ENCODE measurements at regions not wholly inside any gene's neighbourhood (a gene's known extent, or its start where the extent isn't known, plus 50 kb on each side); places are given as distances from the start of the nearest gene placed in this dataset.

GRCh38 chr4:84381759-84382158 is 117.3 kb downstream of the NKX6-1 start:
- no peaks in the 10 kb centered on the region for H3K4me1 ChIP-seq (ENCODE audit: control insufficient read depth in 2 of 2, insufficient read depth in 2 of 2, low read length in 2 of 2)
- no peaks in the 10 kb centered on the region for H3K36me3 ChIP-seq (ENCODE audit: control insufficient read depth in 2 of 2, insufficient read depth in 2 of 2, low read length in 2 of 2)
- H3K9me3 ChIP-seq (ENCODE audit: control insufficient read depth in 2 of 2, low read length in 2 of 2) = no peaks in the 10 kb centered on the region
- no peak overlapping the region for H3K4me3 ChIP-seq (ENCODE audit: low read length in 2 of 2)
- H3K27ac ChIP-seq (ENCODE audit: low read depth in 2 of 2, low read length in 2 of 2) = no peak overlapping the region
- H3K9ac ChIP-seq (ENCODE audit: low read depth in 1 of 2, low read length in 2 of 2) = no peak overlapping the region
- no peaks in the 10 kb centered on the region for H3K27me3 ChIP-seq (ENCODE audit: control insufficient read depth in 2 of 2, insufficient read depth in 2 of 2, low read length in 2 of 2)

- no peaks in the 10 kb centered on the region for H3K36me3 ChIP-seq (ENCODE audit: control insufficient read depth in 2 of 2, insufficient read depth in 2 of 2, low read length in 2 of 2)
- no peaks in the 10 kb centered on the region for H3K27me3 ChIP-seq (ENCODE audit: control insufficient read depth in 2 of 2, insufficient read depth in 2 of 2, low read length in 2 of 2)
- no peak overlapping the region for H3K9ac ChIP-seq (ENCODE audit: low read depth in 1 of 2, low read length in 2 of 2)
- no peaks in the 10 kb centered on the region for H3K9me3 ChIP-seq (ENCODE audit: control insufficient read depth in 2 of 2, low read length in 2 of 2)
- H3K4me1 ChIP-seq (ENCODE audit: control insufficient read depth in 2 of 2, insufficient read depth in 2 of 2, low read length in 2 of 2) = no peaks in the 10 kb centered on the region
- H3K4me3 ChIP-seq (ENCODE audit: low read length in 2 of 2) = no peak overlapping the region
- H3K27ac ChIP-seq (ENCODE audit: low read depth in 2 of 2, low read length in 2 of 2) = no peak overlapping the region
Observed at GRCh38 chr4:84379917-84380641, 119.0 kb downstream of the NKX6-1 start.

DNA sequence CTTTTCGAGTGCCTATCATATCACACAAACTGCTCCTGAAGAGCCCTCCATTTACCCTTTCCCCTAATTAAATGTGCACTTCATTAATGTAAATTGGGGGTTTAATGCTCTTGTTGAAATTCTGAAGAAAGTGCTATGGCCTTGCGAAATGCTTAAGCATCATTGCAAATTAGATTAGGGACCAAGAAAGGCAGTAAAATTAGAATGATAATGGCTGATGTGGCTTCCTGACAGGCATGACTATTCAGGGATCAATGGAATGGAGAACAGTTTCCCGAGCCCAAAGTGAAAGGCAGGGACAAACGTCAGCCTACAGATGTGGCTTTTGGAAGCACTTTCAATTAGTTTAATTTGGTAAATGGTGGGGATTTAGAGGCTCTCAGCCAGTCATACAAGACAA is 120.1 kb downstream of the NKX6-1 start:
- H3K4me3 ChIP-seq (ENCODE audit: low read length in 2 of 2) = no peak overlapping the region
- no peaks in the 10 kb centered on the region for H3K27me3 ChIP-seq (ENCODE audit: control insufficient read depth in 2 of 2, insufficient read depth in 2 of 2, low read length in 2 of 2)
- H3K4me1 ChIP-seq (ENCODE audit: control insufficient read depth in 2 of 2, insufficient read depth in 2 of 2, low read length in 2 of 2) = no peaks in the 10 kb centered on the region
- no peaks in the 10 kb centered on the region for H3K36me3 ChIP-seq (ENCODE audit: control insufficient read depth in 2 of 2, insufficient read depth in 2 of 2, low read length in 2 of 2)
- no peak overlapping the region for H3K9ac ChIP-seq (ENCODE audit: low read depth in 1 of 2, low read length in 2 of 2)
- H3K9me3 ChIP-seq (ENCODE audit: control insufficient read depth in 2 of 2, low read length in 2 of 2) = no peaks in the 10 kb centered on the region
- H3K27ac ChIP-seq (ENCODE audit: low read depth in 2 of 2, low read length in 2 of 2) = no peak overlapping the region

- no peaks in the 10 kb centered on the region for H3K9me3 ChIP-seq (ENCODE audit: control insufficient read depth in 2 of 2, low read length in 2 of 2)
- no peaks in the 10 kb centered on the region for H3K4me1 ChIP-seq (ENCODE audit: control insufficient read depth in 2 of 2, insufficient read depth in 2 of 2, low read length in 2 of 2)
- no peak overlapping the region for H3K27ac ChIP-seq (ENCODE audit: low read depth in 2 of 2, low read length in 2 of 2)
- H3K36me3 ChIP-seq (ENCODE audit: control insufficient read depth in 2 of 2, insufficient read depth in 2 of 2, low read length in 2 of 2) = no peaks in the 10 kb centered on the region
- H3K9ac ChIP-seq (ENCODE audit: low read depth in 1 of 2, low read length in 2 of 2) = no peak overlapping the region
- H3K27me3 ChIP-seq (ENCODE audit: control insufficient read depth in 2 of 2, insufficient read depth in 2 of 2, low read length in 2 of 2) = no peaks in the 10 kb centered on the region
- H3K4me3 ChIP-seq (ENCODE audit: low read length in 2 of 2) = no peak overlapping the region
Observed at GRCh38 chr4:84378356-84378755, 120.7 kb downstream of the NKX6-1 start.

- Histone ChIP-seq H3K36me3 (ENCODE audit: control insufficient read depth in 2 of 2, insufficient read depth in 2 of 2, low read length in 2 of 2) (no peaks in the 10 kb centered on the region), H3K27me3 (ENCODE audit: control insufficient read depth in 2 of 2, insufficient read depth in 2 of 2, low read length in 2 of 2) (no peaks in the 10 kb centered on the region), H3K4me1 (ENCODE audit: control insufficient read depth in 2 of 2, insufficient read depth in 2 of 2, low read length in 2 of 2) (no peaks in the 10 kb centered on the region), H3K27ac (ENCODE audit: low read depth in 2 of 2, low read length in 2 of 2) (no peak overlapping the region), H3K4me3 (ENCODE audit: low read length in 2 of 2) (no peak overlapping the region), H3K9ac (ENCODE audit: low read depth in 1 of 2, low read length in 2 of 2) (no peak overlapping the region), H3K9me3 (ENCODE audit: control insufficient read depth in 2 of 2, low read length in 2 of 2) (no peaks in the 10 kb centered on the region)
Observed at GRCh38 chr4:84366907-84367306, 132.2 kb downstream of the NKX6-1 start.

GRCh38 chr4:84366161-84366560 is 132.9 kb downstream of the NKX6-1 start:
- no peaks in the 10 kb centered on the region for H3K4me1 ChIP-seq (ENCODE audit: control insufficient read depth in 2 of 2, insufficient read depth in 2 of 2, low read length in 2 of 2)
- H3K4me3 ChIP-seq (ENCODE audit: low read length in 2 of 2) = no peak overlapping the region
- H3K27me3 ChIP-seq (ENCODE audit: control insufficient read depth in 2 of 2, insufficient read depth in 2 of 2, low read length in 2 of 2) = no peaks in the 10 kb centered on the region
- no peaks in the 10 kb centered on the region for H3K9me3 ChIP-seq (ENCODE audit: control insufficient read depth in 2 of 2, low read length in 2 of 2)
- no peak overlapping the region for H3K9ac ChIP-seq (ENCODE audit: low read depth in 1 of 2, low read length in 2 of 2)
- H3K27ac ChIP-seq (ENCODE audit: low read depth in 2 of 2, low read length in 2 of 2) = no peak overlapping the region
- H3K36me3 ChIP-seq (ENCODE audit: control insufficient read depth in 2 of 2, insufficient read depth in 2 of 2, low read length in 2 of 2) = no peaks in the 10 kb centered on the region

DNA sequence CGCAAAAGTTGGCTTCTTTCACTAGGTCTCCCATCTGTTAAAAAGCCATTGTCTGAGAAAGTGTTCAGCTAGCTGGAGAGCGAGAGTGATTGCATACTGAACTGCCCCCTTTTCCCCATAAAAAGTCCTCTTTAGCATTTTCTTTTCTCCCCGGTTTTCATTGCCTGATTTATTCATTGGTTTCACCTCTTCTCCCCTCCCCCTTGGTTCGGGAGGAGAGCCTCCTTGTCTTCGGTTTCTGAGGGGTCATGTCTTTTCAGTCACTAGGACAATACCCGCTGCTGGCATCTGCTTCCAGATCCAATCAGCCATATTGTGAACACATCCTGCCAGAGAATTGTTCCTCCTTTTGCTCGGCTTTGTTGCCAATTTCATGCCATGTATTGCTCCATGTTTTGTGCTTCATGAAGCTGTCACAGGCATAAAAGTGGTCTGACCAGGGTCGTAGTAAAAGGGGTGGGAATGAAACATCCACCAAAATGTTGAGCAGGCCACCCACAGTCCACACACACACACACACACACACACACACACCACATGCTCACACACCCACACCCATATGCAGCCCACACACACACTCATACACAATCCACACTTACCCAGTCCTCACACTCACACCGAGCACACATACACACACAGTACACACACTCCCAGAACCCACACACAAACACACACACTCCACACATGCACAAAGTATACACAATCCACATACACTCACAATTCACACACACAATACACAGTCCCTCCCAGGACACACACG is 136.0 kb downstream of the NKX6-1 start:
- Histone ChIP-seq H3K4me3 (ENCODE audit: low read length in 2 of 2) (no peak overlapping the region), H3K27ac (ENCODE audit: low read depth in 2 of 2, low read length in 2 of 2) (no peak overlapping the region), H3K9ac (ENCODE audit: low read depth in 1 of 2, low read length in 2 of 2) (no peak overlapping the region), H3K36me3 (ENCODE audit: control insufficient read depth in 2 of 2, insufficient read depth in 2 of 2, low read length in 2 of 2) (no peaks in the 10 kb centered on the region), H3K27me3 (ENCODE audit: control insufficient read depth in 2 of 2, insufficient read depth in 2 of 2, low read length in 2 of 2) (no peaks in the 10 kb centered on the region), H3K4me1 (ENCODE audit: control insufficient read depth in 2 of 2, insufficient read depth in 2 of 2, low read length in 2 of 2) (no peaks in the 10 kb centered on the region), H3K9me3 (ENCODE audit: control insufficient read depth in 2 of 2, low read length in 2 of 2) (no peaks in the 10 kb centered on the region)

GRCh38 chr4:84342161-84342560 is 156.9 kb downstream of the NKX6-1 start:
- peaks cover 0 to 6% of the 10 kb centered on the region in 2 donors for H3K9me3 ChIP-seq (ENCODE audit: control insufficient read depth in 2 of 2, low read length in 2 of 2)
- H3K36me3 ChIP-seq (ENCODE audit: control insufficient read depth in 2 of 2, insufficient read depth in 2 of 2, low read length in 2 of 2) = no peaks in the 10 kb centered on the region
- H3K4me1 ChIP-seq (ENCODE audit: control insufficient read depth in 2 of 2, insufficient read depth in 2 of 2, low read length in 2 of 2) = no peaks in the 10 kb centered on the region
- H3K27me3 ChIP-seq (ENCODE audit: control insufficient read depth in 2 of 2, insufficient read depth in 2 of 2, low read length in 2 of 2) = no peaks in the 10 kb centered on the region
- no peak overlapping the region for H3K9ac ChIP-seq (ENCODE audit: low read depth in 1 of 2, low read length in 2 of 2)
- H3K4me3 ChIP-seq (ENCODE audit: low read length in 2 of 2) = no peak overlapping the region
- H3K27ac ChIP-seq (ENCODE audit: low read depth in 2 of 2, low read length in 2 of 2) = no peak overlapping the region

- H3K27me3 ChIP-seq (ENCODE audit: control insufficient read depth in 2 of 2, insufficient read depth in 2 of 2, low read length in 2 of 2) = no peaks in the 10 kb centered on the region
- no peaks in the 10 kb centered on the region for H3K4me1 ChIP-seq (ENCODE audit: control insufficient read depth in 2 of 2, insufficient read depth in 2 of 2, low read length in 2 of 2)
- peaks cover 0 to 3% of the 10 kb centered on the region in 2 donors for H3K9me3 ChIP-seq (ENCODE audit: control insufficient read depth in 2 of 2, low read length in 2 of 2)
- H3K4me3 ChIP-seq (ENCODE audit: low read length in 2 of 2) = no peak overlapping the region
- no peak overlapping the region for H3K9ac ChIP-seq (ENCODE audit: low read depth in 1 of 2, low read length in 2 of 2)
- no peaks in the 10 kb centered on the region for H3K36me3 ChIP-seq (ENCODE audit: control insufficient read depth in 2 of 2, insufficient read depth in 2 of 2, low read length in 2 of 2)
- no peak overlapping the region for H3K27ac ChIP-seq (ENCODE audit: low read depth in 2 of 2, low read length in 2 of 2)
Observed at GRCh38 chr4:84341559-84341958, 157.5 kb downstream of the NKX6-1 start.

GRCh38 chr4:84338367-84338766 is 160.7 kb downstream of the NKX6-1 start:
- H3K4me1 ChIP-seq (ENCODE audit: control insufficient read depth in 2 of 2, insufficient read depth in 2 of 2, low read length in 2 of 2) = no peaks in the 10 kb centered on the region
- no peaks in the 10 kb centered on the region for H3K36me3 ChIP-seq (ENCODE audit: control insufficient read depth in 2 of 2, insufficient read depth in 2 of 2, low read length in 2 of 2)
- H3K27ac ChIP-seq (ENCODE audit: low read depth in 2 of 2, low read length in 2 of 2) = no peak overlapping the region
- no peak overlapping the region for H3K9ac ChIP-seq (ENCODE audit: low read depth in 1 of 2, low read length in 2 of 2)
- no peaks in the 10 kb centered on the region for H3K9me3 ChIP-seq (ENCODE audit: control insufficient read depth in 2 of 2, low read length in 2 of 2)
- H3K4me3 ChIP-seq (ENCODE audit: low read length in 2 of 2) = no peak overlapping the region
- H3K27me3 ChIP-seq (ENCODE audit: control insufficient read depth in 2 of 2, insufficient read depth in 2 of 2, low read length in 2 of 2) = no peaks in the 10 kb centered on the region

All from mucosa of rectum (tissue), 2 donors.